Ovary (tissue), 7 donors: ENCODE measurements at regions not wholly inside any gene's neighbourhood (a gene's known extent, or its start where the extent isn't known, plus 50 kb on each side); places are given as distances from the start of the nearest gene placed in this dataset.

ENCODE experiments used
- DNase-seq, 5 donors: peaks; one replicate each; pipeline ENCODE4 v3.0.0-alpha.2; 2019 to 2020
- H3K27ac ChIP-seq, 2 donors: fragments of 200-600 bp; one replicate each; pipeline versions ENCODE4 v1.5.1 to v1.8.0; 2019 to 2022
- H3K27me3 ChIP-seq: fragments of 200-600 bp; one replicate; pipeline ENCODE4 v1.8.0; 2022
- H3K36me3 ChIP-seq: fragments of 200-600 bp; sonication (generic); one replicate; pipeline ENCODE4 v1.5.1; 2019
- H3K4me1 ChIP-seq: one replicate; pipeline ENCODE4 v1.8.1; 2013; ENCODE audit warnings: mild to moderate bottlenecking, moderate library complexity; ENCODE audit not compliant: insufficient read depth
- H3K4me3 ChIP-seq: fragments of 200-600 bp; sonication (generic); one replicate; pipeline ENCODE4 v1.5.1; 2017
- H3K9me3 ChIP-seq, 2 donors: fragments of 200-600 bp in 1 of 2; sonication (generic) in 1 of 2; one replicate each; pipeline versions ENCODE4 v1.5.1 to v1.8.1; 2013 to 2019; ENCODE audit warnings: mild to moderate bottlenecking in 1 of 2, moderate library complexity in 1 of 2
- CTCF ChIP-seq, 3 donors: fragments of 450-650 bp in 2 of 3; fragments of 200-600 bp in 1 of 3; IDR thresholded peaks; one replicate each; pipeline versions ENCODE4 v1.5.1 to v1.8.0; 2016 to 2022; ENCODE audit warnings: antibody characterized with exemption in 3 of 3, mild to moderate bottlenecking in 1 of 3
- EP300 ChIP-seq: sonication (generic); formaldehyde crosslinking; IDR thresholded peaks from one replicate; pipeline ENCODE4 v1.6.1; 2017; ENCODE audit warnings: antibody characterized with exemption
- POLR2A ChIP-seq: fragments of 450-650 bp; IDR thresholded peaks from one replicate; pipeline ENCODE4 v1.6.1; 2017; ENCODE audit warnings: antibody characterized with exemption, mild to moderate bottlenecking, moderate library complexity
- WGBS, 3 donors: extraction: QIAGEN DNeasy Blood & Tissue Kit in 1 of 3; methylation state at CpG; one replicate each; pipeline versions ENCODE4 v1.1.5 to v1.1.7; 2013 to 2017; 5-methylcytosine and 5-hydroxymethylcytosine counted together
- intact Hi-C, 4 donors: fragments of 100-400 bp; cut with DNase I; formaldehyde crosslinking; loops; one replicate each; pipeline versions ENCODE4 v1.11.0 to v1.15.1; 2022 to 2023
- donor health status: DM: no; HTN: no; CAD: no; lungs with moderate emphysema.
- donor health status: DM: no; HTN: no; CAD: no.
- donor health status: Bipolar disorder and iron deficiency.
- donor health status: DM: no; HTN: no; CAD: no.
- donor health status: DM: yes; HTN: yes; CAD: no.

- no peaks in the 10 kb centered on the region for H3K9me3 ChIP-seq
- H3K4me1 ChIP-seq = no peaks in the 10 kb centered on the region
- intact Hi-C loops = no loop called here
- no peaks in the 10 kb centered on the region for H3K27me3 ChIP-seq
- no peak overlapping the region for H3K27ac ChIP-seq
- TF ChIP-seq POLR2A (no peak), CTCF (IDR thresholded peaks at IDR 0.05) (no peak)
- no peak for DNase-seq
- no peak overlapping the region for H3K4me3 ChIP-seq
- H3K36me3 ChIP-seq = no peaks in the 10 kb centered on the region
These were observed 688.6 kb upstream of the ADGRL4 start for GRCh38 chr1:79695138-79695537.

GRCh38 chr1:79694241-79694640 is 687.7 kb upstream of the ADGRL4 start:
- no peak for TF ChIP-seq CTCF (IDR thresholded peaks at IDR 0.05)
- TF ChIP-seq EP300 = no peak
- TF ChIP-seq POLR2A = no peak
- no peaks in the 10 kb centered on the region for H3K27me3 ChIP-seq
- 66 to 80% (median 68%) methylated on average over 1 of the region's 1 CpG for WGBS, 3 donors

GRCh38 chr1:79693441-79694114 is 687.0 kb upstream of the ADGRL4 start:
- intact Hi-C loops = no loop called here
- 15 to 30% (median 18%) methylated on average over 2 of the region's 2 CpGs for WGBS, 3 donors
- no peaks in the 10 kb centered on the region for H3K27me3 ChIP-seq

More at GRCh38 chr1:79694241-79694640, 687.7 kb upstream of the ADGRL4 start:
- no peak overlapping the region for H3K27ac ChIP-seq
- no peaks in the 10 kb centered on the region for H3K36me3 ChIP-seq
- no peaks in the 10 kb centered on the region for H3K4me1 ChIP-seq
- DNase-seq = no peak
- H3K4me3 ChIP-seq = no peak overlapping the region
- no peaks in the 10 kb centered on the region for H3K9me3 ChIP-seq
- intact Hi-C loops = no loop called here

GRCh38 chr1:79692519-79692918 is 686.0 kb upstream of the ADGRL4 start:
- no peak overlapping the region for H3K27ac ChIP-seq
- intact Hi-C loops = no loop called here
- H3K4me1 ChIP-seq = no peaks in the 10 kb centered on the region
- TF ChIP-seq EP300 = no peak
- no peak for TF ChIP-seq CTCF (IDR thresholded peaks at IDR 0.05)
- TF ChIP-seq POLR2A = no peak
- no peaks in the 10 kb centered on the region for H3K36me3 ChIP-seq
- no peaks in the 10 kb centered on the region for H3K27me3 ChIP-seq
- H3K4me3 ChIP-seq = no peak overlapping the region
- H3K9me3 ChIP-seq = no peaks in the 10 kb centered on the region
- DNase-seq = no peak

More at GRCh38 chr1:79693441-79694114, 687.0 kb upstream of the ADGRL4 start:
- Histone ChIP-seq H3K4me3 (no peak overlapping the region), H3K27ac (no peak overlapping the region), H3K4me1 (no peaks in the 10 kb centered on the region), H3K36me3 (no peaks in the 10 kb centered on the region), H3K9me3 (no peaks in the 10 kb centered on the region)
- TF ChIP-seq EP300 (no peak), POLR2A (no peak), CTCF (IDR thresholded peaks at IDR 0.05) (no peak)
- DNase-seq = no peak
